Endothelial cell (in vitro differentiated cells): ENCODE measurements at regions not wholly inside any gene's neighbourhood (a gene's known extent, or its start where the extent isn't known, plus 50 kb on each side); places are given as distances from the start of the nearest gene placed in this dataset.

ENCODE experiments used
- DNase-seq: peaks from one replicate; pipeline ENCODE4 v3.0.0; 2021; ENCODE audit warnings: low spot score
- H3K27ac Mint-ChIP-seq: one replicate; pipeline ENCODE4 v1.8.0; 2021; ENCODE audit warnings: mixed read lengths, inconsistent platforms; ENCODE audit not compliant: unreplicated experiment
- H3K27me3 Mint-ChIP-seq: one replicate; pipeline ENCODE4 v1.8.0; 2021; ENCODE audit warnings: mild to moderate bottlenecking, moderate library complexity, mixed read lengths, inconsistent platforms; ENCODE audit not compliant: unreplicated experiment
- H3K36me3 Mint-ChIP-seq: one replicate; pipeline ENCODE4 v1.8.0; 2021; ENCODE audit warnings: mild to moderate bottlenecking, low read depth, mixed read lengths, inconsistent platforms; ENCODE audit not compliant: unreplicated experiment
- H3K4me1 Mint-ChIP-seq: one replicate; pipeline ENCODE4 v1.8.0; 2021; ENCODE audit warnings: mild to moderate bottlenecking, mixed read lengths, inconsistent platforms; ENCODE audit not compliant: unreplicated experiment
- H3K4me3 Mint-ChIP-seq: one replicate; pipeline ENCODE4 v1.8.0; 2021; ENCODE audit warnings: mild to moderate bottlenecking, mixed read lengths, inconsistent platforms; ENCODE audit not compliant: unreplicated experiment
- H3K9me3 Mint-ChIP-seq: one replicate; pipeline ENCODE4 v1.8.0; 2021; ENCODE audit warnings: mixed read lengths, inconsistent platforms; ENCODE audit not compliant: unreplicated experiment
- TF ChIP-seq, protein P1 (sequence below): fragments of 200-600 bp; sonication (generic); IDR thresholded peaks from one replicate; pipeline ENCODE4 v1.5.0; 2021; ENCODE audit warnings: antibody characterized with exemption; ENCODE audit not compliant: unreplicated experiment

DNA sequence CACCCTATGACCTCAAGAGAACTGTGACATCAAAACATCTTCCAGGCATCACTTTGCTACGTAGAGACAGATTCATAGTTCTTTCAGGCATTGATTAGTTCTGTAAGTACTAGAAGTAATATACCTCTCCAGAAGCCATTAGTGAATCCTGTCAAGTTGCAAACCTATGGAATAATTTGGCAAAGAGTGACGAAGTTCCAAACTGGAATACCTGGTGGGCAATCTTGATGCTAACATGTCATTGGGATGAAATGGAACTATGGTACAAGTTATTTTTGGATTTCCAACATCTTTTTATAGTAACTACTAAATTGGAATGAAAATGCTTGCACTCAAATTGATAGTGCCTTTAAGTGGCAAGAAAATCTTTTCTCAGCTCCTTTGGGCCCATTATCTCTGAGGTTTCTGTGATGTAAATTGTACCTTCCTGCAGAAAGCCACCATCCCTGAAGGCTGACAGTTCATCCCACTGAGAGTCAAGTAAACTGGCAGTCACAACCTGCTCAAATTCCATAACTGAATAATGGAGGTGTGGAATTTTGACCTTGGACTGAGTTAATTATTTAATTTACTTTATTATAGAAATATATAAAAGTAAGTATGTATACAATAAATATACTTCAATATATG is 435.5 kb downstream of the DTWD2 start:
- Mint-ChIP-seq H3K4me1 (peaks cover 5% of the 10 kb centered on the region), H3K4me3 (no peak overlapping the region), H3K9me3 (no peaks in the 10 kb centered on the region), H3K27ac (no peak overlapping the region), H3K36me3 (no peaks in the 10 kb centered on the region), H3K27me3 (peaks cover 1% of the 10 kb centered on the region)
- DNase-seq, result no peak
- TF ChIP-seq, protein P1, sequence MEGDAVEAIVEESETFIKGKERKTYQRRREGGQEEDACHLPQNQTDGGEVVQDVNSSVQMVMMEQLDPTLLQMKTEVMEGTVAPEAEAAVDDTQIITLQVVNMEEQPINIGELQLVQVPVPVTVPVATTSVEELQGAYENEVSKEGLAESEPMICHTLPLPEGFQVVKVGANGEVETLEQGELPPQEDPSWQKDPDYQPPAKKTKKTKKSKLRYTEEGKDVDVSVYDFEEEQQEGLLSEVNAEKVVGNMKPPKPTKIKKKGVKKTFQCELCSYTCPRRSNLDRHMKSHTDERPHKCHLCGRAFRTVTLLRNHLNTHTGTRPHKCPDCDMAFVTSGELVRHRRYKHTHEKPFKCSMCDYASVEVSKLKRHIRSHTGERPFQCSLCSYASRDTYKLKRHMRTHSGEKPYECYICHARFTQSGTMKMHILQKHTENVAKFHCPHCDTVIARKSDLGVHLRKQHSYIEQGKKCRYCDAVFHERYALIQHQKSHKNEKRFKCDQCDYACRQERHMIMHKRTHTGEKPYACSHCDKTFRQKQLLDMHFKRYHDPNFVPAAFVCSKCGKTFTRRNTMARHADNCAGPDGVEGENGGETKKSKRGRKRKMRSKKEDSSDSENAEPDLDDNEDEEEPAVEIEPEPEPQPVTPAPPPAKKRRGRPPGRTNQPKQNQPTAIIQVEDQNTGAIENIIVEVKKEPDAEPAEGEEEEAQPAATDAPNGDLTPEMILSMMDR, result no peak

DNA sequence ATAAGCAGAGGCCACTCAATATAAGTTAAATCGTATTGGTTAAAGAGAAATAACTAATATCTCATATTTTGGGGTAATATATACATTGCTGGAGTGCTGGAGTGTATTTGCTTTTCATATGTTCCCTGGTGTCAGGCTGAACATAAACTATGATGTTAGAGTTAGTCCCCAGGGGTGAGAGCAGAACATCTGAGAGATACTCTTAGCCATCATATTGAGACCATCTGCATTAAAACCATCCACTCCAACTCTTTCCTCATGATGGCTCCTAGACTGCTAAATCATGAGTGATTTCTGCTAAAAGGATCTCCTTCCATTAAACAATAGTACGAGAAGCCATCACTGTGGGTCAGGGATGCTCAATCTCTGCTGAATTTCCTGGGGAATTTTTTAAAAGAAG is 436.2 kb downstream of the DTWD2 start:
- Mint-ChIP-seq H3K9me3 (no peaks in the 10 kb centered on the region), H3K27ac (no peak overlapping the region), H3K27me3 (peaks cover 1% of the 10 kb centered on the region), H3K4me1 (peaks cover 5% of the 10 kb centered on the region), H3K4me3 (no peak overlapping the region), H3K36me3 (no peaks in the 10 kb centered on the region)
- DNase-seq, result no peak
- TF ChIP-seq, protein P1, result no peak

DNA sequence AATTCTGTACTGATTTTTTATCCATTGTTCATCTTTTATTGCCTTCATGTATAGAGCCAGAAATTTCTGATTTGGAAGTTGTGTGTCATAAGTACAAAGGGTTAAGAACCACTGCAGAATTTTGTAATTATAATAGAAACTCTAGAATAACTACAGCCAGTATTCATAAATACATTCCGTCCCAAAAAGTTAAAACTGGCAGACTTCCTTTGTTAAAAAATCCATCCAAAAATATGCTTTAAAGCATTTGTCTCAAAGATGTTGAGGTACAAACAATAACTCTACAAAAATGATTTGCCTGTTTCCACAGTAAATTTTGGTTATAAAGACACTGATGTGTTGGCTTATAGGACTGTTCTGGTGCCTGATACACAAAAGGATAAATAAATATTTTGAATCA is 436.6 kb downstream of the DTWD2 start:
- TF ChIP-seq, protein P1, result no peak
- Mint-ChIP-seq H3K9me3 (no peaks in the 10 kb centered on the region), H3K4me1 (peaks cover 5% of the 10 kb centered on the region), H3K4me3 (no peak overlapping the region), H3K27ac (no peak overlapping the region), H3K27me3 (peaks cover 1% of the 10 kb centered on the region), H3K36me3 (no peaks in the 10 kb centered on the region)
- DNase-seq, result no peak

DNA sequence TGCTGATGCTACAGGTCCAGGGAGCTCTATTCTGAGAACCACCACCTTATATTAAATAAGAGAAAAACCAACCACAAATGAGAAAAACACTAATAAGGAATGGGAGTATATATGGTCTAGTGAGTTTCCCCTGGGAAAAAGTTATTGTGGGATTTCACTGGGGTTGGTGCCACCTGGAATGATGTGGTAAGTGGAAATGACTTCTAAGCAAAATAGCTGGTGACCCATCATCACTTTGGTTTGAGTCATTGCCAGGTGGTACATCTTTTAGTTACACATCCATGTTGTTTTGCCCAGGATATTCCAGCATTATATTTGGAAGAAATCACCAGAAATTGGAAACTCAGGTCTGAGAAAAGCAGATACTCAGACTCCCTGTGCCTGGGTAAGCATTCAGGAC is 437.3 kb downstream of the DTWD2 start:
- no peak for DNase-seq
- no peak overlapping the region for H3K4me3 Mint-ChIP-seq
- H3K4me1 Mint-ChIP-seq, result peaks cover 3% of the 10 kb centered on the region

More for the DNA sequence above, 437.3 kb downstream of the DTWD2 start:
- TF ChIP-seq, protein P1, result no peak
- Mint-ChIP-seq H3K27ac (no peak overlapping the region), H3K36me3 (no peaks in the 10 kb centered on the region), H3K9me3 (no peaks in the 10 kb centered on the region), H3K27me3 (peaks cover 1% of the 10 kb centered on the region)
